IMR-90 (cell line): ENCODE measurements at regions not wholly inside any gene's neighbourhood (a gene's known extent, or its start where the extent isn't known, plus 50 kb on each side); places are given as distances from the start of the nearest gene placed in this dataset.

Source experiments
- ATAC-seq: fragments of 200-7000 bp; cut with Tn5 transposase; 2 replicates; pipeline ENCODE4 v1.9.1; 2020; ENCODE audit warnings: low read depth, mild to moderate bottlenecking, moderate library complexity
- BruUV-seq: library from RNA; stranded (reverse); fragments of 400-500 nt; replicated peaks from 2 replicates; lab custom pipeline; 2021; lab: Mats Ljungman, UMichigan
- CTCF ChIA-PET: fragments of 300-600 bp; formaldehyde crosslinking; extraction: SDS; loops from one replicate; lab custom pipeline; 2021; ENCODE audit warnings: antibody characterized with exemption; lab: Yijun Ruan, JAX
- POLR2A ChIA-PET: fragments of 300-600 bp; sonication (Branson Sonifier 250); formaldehyde crosslinking; loops from one replicate; lab custom pipeline; 2022; ENCODE audit warnings: antibody characterized with exemption; ENCODE audit not compliant: unreplicated experiment; lab: Charles Lee
- DNase-seq: peaks from one replicate; pipeline ENCODE4 v3.0.0; 2013
- H2AFZ ChIP-seq: replicated peaks from 2 replicates; pipeline ENCODE3; 2013; ENCODE audit warnings: low read length, mild to moderate bottlenecking; ENCODE audit not compliant: poor library complexity
- H2AK5ac ChIP-seq: 2 replicates; pipeline ENCODE4 v1.6.1; 2013; ENCODE audit warnings: low read depth, low read length, inconsistent platforms
- H2AK9ac ChIP-seq: replicated peaks from 2 replicates; pipeline ENCODE3; 2013; ENCODE audit warnings: mild to moderate bottlenecking, low read depth, low read length, moderate library complexity; ENCODE audit not compliant: poor library complexity
- H2BK120ac ChIP-seq: 2 replicates; pipeline ENCODE4 v1.6.1; 2013; ENCODE audit warnings: low read depth, low read length, inconsistent platforms
- H2BK15ac ChIP-seq: 3 replicates; pipeline ENCODE4 v1.6.1; 2013; ENCODE audit warnings: low read depth, low read length, inconsistent platforms
- H2BK20ac ChIP-seq: 2 replicates; pipeline ENCODE4 v1.6.1; 2013; ENCODE audit warnings: low read depth, mild to moderate bottlenecking, inconsistent platforms, low read length, moderate library complexity
- H2BK5ac ChIP-seq: 2 replicates; pipeline ENCODE4 v1.6.1; 2013; ENCODE audit warnings: mild to moderate bottlenecking, low read depth, low read length, inconsistent platforms; ENCODE audit not compliant: poor library complexity, severe bottlenecking
- H3K14ac ChIP-seq: replicated peaks from 2 replicates; pipeline ENCODE4 v1.6.1; 2013; ENCODE audit warnings: low read depth, low read length, inconsistent platforms
- H3K18ac ChIP-seq: 2 replicates; pipeline ENCODE4 v1.6.1; 2013; ENCODE audit warnings: low read depth, low read length, control low read depth
- H3K23ac ChIP-seq: 2 replicates; pipeline ENCODE4 v1.6.1; 2013; ENCODE audit warnings: low read depth, low read length, inconsistent platforms
- H3K27ac ChIP-seq: 2 replicates; pipeline ENCODE4 v1.5.1; 2013; ENCODE audit warnings: mild to moderate bottlenecking, control low read depth, low read length; ENCODE audit not compliant: insufficient read depth
- H3K27me3 ChIP-seq: 2 replicates; pipeline ENCODE4 v1.6.1; 2013; ENCODE audit warnings: low read length; ENCODE audit not compliant: control insufficient read depth, insufficient read depth
- H3K36me3 ChIP-seq: 2 replicates; pipeline ENCODE4 v1.6.1; 2013; ENCODE audit warnings: low read length, mixed read lengths; ENCODE audit not compliant: control insufficient read depth, insufficient read depth
- H3K4ac ChIP-seq: 2 replicates; pipeline ENCODE4 v1.6.1; 2013; ENCODE audit warnings: low read depth, low read length, inconsistent platforms
- H3K4me1 ChIP-seq: 2 replicates; pipeline ENCODE4 v1.6.1; 2013; ENCODE audit warnings: low read length, mixed read lengths; ENCODE audit not compliant: control insufficient read depth, insufficient read depth
- H3K4me2 ChIP-seq: 2 replicates; pipeline ENCODE4 v1.6.1; 2013; ENCODE audit warnings: low read depth, mild to moderate bottlenecking, control low read depth, low read length, moderate library complexity
- H3K4me3 ChIP-seq: 2 replicates; pipeline ENCODE4 v1.5.1; 2013; ENCODE audit warnings: low read depth, mild to moderate bottlenecking, control low read depth, low read length, moderate library complexity; ENCODE audit not compliant: insufficient read depth
- H3K56ac ChIP-seq: 2 replicates; pipeline ENCODE4 v1.6.1; 2013; ENCODE audit warnings: low read length, inconsistent platforms; ENCODE audit not compliant: insufficient read depth; ENCODE audit errors: extremely low read depth
- H3K79me1 ChIP-seq, 2 experiments: 2 replicates each; pipeline ENCODE4 v1.6.1; 2013; ENCODE audit warnings: low read length in 2 of 2, inconsistent platforms in 1 of 2, low read depth in 1 of 2
- H3K9ac ChIP-seq: 2 replicates; pipeline ENCODE4 v1.6.1; 2013; ENCODE audit warnings: low read depth, low read length, control low read depth
- H3K9me1 ChIP-seq: 2 replicates; pipeline ENCODE4 v1.6.1; 2013; ENCODE audit warnings: low read length, inconsistent platforms; ENCODE audit not compliant: insufficient read depth
- H3K9me3 ChIP-seq: 2 replicates; pipeline ENCODE4 v1.6.1; 2013; ENCODE audit warnings: low read length; ENCODE audit not compliant: control insufficient read depth, insufficient read depth
- H4K20me1 ChIP-seq: 2 replicates; pipeline ENCODE4 v1.6.1; 2013; ENCODE audit warnings: low read length, inconsistent platforms; ENCODE audit not compliant: insufficient read depth
- H4K5ac ChIP-seq: 2 replicates; pipeline ENCODE4 v1.6.1; 2013; ENCODE audit warnings: mild to moderate bottlenecking, low read depth, low read length, control low read depth
- H4K8ac ChIP-seq, 2 experiments: 2 replicates each; pipeline ENCODE4 v1.6.1; 2013; ENCODE audit warnings: low read depth in 2 of 2, low read length in 2 of 2, control low read depth in 1 of 2, inconsistent platforms in 1 of 2
- H4K91ac ChIP-seq: 2 replicates; pipeline ENCODE4 v1.6.1; 2013; ENCODE audit warnings: low read depth, low read length, inconsistent platforms; ENCODE audit not compliant: insufficient read depth
- CHD1 ChIP-seq: IDR thresholded peaks from 2 replicates; pipeline ENCODE4 v1.6.1; 2012; ENCODE audit warnings: low read depth, low read length, improper control_type of control experiment
- SMC3 ChIP-seq: fragments of 150-350 bp; IDR thresholded peaks from 2 replicates; pipeline ENCODE4 v1.6.1; 2016; ENCODE audit warnings: low read depth, mild to moderate bottlenecking, antibody characterized with exemption, low read length, moderate library complexity
- WGBS, 2 experiments: methylation state at CpG; one replicate each; pipeline versions ENCODE4 v1.1.5 to v1.1.7; 2013; ENCODE audit warnings: missing lambda C conversion rate in 2 of 2; ENCODE audit not compliant: insufficient read length in 1 of 2; ENCODE audit errors: extremely low coverage in 2 of 2; 5-methylcytosine and 5-hydroxymethylcytosine counted together
- dilution Hi-C: fragments of 300-500 bp; cut with HindIII; formaldehyde crosslinking; loops from one replicate; pipeline ENCODE4 v1.14.3; 2018; ENCODE audit warnings: low sequenced_read_pairs; ENCODE audit not compliant: unreplicated experiment
- in situ Hi-C: fragments of 300-500 bp; cut with MboI; formaldehyde crosslinking; loops from 3 replicates; pipeline ENCODE4 v1.14.3; 2019; ENCODE audit warnings: low sequenced_read_pairs, inconsistent platforms, mixed read lengths
- intact Hi-C: fragments of 100-400 bp; cut with micrococcal nuclease; formaldehyde crosslinking; loops from 2 replicates; pipeline ENCODE4 v1.10.0; 2022

DNA sequence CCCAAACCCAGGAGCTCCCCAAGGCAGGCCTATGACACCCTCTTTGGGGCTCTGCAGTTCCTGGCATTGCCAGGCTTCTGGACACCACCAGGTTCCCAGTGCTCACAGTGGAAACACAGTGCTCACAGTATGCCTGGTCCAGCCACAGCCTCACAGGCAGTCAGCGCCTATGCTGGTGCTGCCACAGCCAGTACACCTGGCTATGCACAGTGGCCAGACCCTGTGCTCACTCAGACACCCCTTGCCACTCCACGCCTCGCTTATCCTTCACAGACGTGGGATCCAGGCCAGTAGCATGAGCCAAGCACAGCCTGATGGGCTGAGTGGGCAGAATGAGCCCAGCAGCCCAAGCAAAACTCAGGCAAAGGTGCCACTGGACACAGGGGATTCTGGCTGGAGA, 579.2 kb upstream of the ADGRL2 start:
- no peak overlapping the region for H3K14ac ChIP-seq
- H4K20me1 ChIP-seq: no peaks in the 10 kb centered on the region
- in situ Hi-C loops: no loop called here
- H2BK5ac ChIP-seq: no peak overlapping the region
- H2AFZ ChIP-seq: no peak overlapping the region
- H3K9me3 ChIP-seq: no peaks in the 10 kb centered on the region; the same call in 1 of the 2 replicates
- no peak overlapping the region for H4K8ac ChIP-seq
- TF ChIP-seq SMC3 (no peak), CHD1 (no peak)
- ChIA-PET CTCF (no interaction called here), POLR2A (no interaction called here)
- dilution Hi-C loops: no loop called here
- H2AK9ac ChIP-seq: no peak overlapping the region
- 0 out of 2 replicates have a peak, but pooled peaks cover 2% of the 10 kb centered on the region for H3K9me1 ChIP-seq
- H4K91ac ChIP-seq: no peak overlapping the region
- H2BK20ac ChIP-seq: no peak overlapping the region
- no peak overlapping the region for H2AK5ac ChIP-seq
- H2BK15ac ChIP-seq: no peak overlapping the region
- H3K79me1 ChIP-seq: no peaks in the 10 kb centered on the region
- no peak for DNase-seq
- no peak overlapping the region for H3K4me3 ChIP-seq
- whole genome bisulfite sequencing, 2 experiments: 75% methylated on average over 1 of the region's 4 CpGs; no CpG with 5 or more reads in 1 of the 2 experiments
- no peak for ATAC-seq
- no peak overlapping the region for H3K23ac ChIP-seq
- no peak overlapping the region for H4K5ac ChIP-seq
- H3K4ac ChIP-seq: no peak overlapping the region
- H3K4me1 ChIP-seq: no peaks in the 10 kb centered on the region
- H3K9ac ChIP-seq: no peak overlapping the region
- no peak overlapping the region for H3K56ac ChIP-seq
- H2BK120ac ChIP-seq: no peak overlapping the region
- no peaks in the 10 kb centered on the region for H3K27me3 ChIP-seq
- no peak overlapping the region for H3K4me2 ChIP-seq
- no peak overlapping the region for H3K18ac ChIP-seq
- no peak overlapping the region for H3K27ac ChIP-seq
- intact Hi-C loops: no loop called here
- BruUV-seq: no TSS peak
- no peaks in the 10 kb centered on the region for H3K36me3 ChIP-seq
